ENCODE measurements at regions not wholly inside any gene's neighbourhood (a gene's known extent, or its start where the extent isn't known, plus 50 kb on each side); places are given as distances from the start of the nearest gene placed in this dataset.

DNA sequence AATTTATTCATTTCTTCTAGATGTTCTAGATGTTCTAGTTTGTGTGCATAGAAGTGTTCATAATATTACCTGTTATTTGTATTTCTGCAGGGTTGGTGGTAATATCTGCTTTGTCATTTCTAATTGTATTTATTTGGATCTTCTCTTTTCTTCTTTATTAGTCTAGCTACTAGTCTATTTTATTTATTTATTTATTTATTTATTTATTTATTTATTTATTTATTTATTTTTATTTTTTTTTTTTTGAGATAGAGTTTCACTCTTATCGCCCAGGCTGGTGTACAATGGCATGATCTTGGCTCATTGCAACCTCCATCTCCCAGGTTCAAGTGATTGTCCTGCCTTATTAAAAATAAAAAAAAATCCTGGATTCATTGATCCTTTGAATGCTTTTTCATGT, 114.8 kb upstream of the THSD7A start:
- TF ChIP-seq, protein P1, sequence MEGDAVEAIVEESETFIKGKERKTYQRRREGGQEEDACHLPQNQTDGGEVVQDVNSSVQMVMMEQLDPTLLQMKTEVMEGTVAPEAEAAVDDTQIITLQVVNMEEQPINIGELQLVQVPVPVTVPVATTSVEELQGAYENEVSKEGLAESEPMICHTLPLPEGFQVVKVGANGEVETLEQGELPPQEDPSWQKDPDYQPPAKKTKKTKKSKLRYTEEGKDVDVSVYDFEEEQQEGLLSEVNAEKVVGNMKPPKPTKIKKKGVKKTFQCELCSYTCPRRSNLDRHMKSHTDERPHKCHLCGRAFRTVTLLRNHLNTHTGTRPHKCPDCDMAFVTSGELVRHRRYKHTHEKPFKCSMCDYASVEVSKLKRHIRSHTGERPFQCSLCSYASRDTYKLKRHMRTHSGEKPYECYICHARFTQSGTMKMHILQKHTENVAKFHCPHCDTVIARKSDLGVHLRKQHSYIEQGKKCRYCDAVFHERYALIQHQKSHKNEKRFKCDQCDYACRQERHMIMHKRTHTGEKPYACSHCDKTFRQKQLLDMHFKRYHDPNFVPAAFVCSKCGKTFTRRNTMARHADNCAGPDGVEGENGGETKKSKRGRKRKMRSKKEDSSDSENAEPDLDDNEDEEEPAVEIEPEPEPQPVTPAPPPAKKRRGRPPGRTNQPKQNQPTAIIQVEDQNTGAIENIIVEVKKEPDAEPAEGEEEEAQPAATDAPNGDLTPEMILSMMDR (IDR thresholded peaks at IDR 0.05): no peak
- no peak for TF ChIP-seq POLR2A (IDR thresholded peaks at IDR 0.05)
- TF ChIP-seq POLR2AphosphoS5 (IDR thresholded peaks at IDR 0.05): no peak
